ENCODE measurements at regions not wholly inside any gene's neighbourhood (a gene's known extent, or its start where the extent isn't known, plus 50 kb on each side); places are given as distances from the start of the nearest gene placed in this dataset.

DNA sequence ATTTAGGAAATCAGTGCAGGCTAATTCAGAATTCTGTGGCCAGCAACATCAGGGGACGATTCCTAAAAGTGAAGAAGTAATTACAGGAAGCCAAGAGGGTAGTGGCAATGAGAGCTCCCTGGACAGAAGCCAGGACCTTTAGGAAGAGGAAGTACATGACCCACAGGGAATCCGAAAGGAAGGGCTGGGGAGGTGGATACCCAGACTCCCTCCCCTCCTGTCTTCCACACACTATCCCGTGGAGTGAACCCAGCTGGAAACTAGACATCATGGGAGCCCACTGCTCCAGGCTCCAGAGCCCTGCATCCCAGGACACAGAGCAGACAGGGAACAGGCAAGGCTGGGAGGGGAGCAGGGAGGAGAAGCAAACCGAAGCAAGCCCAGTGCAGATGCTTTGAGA, 83.0 kb downstream of the SNX5 start:
- intact Hi-C loops (cut with DNase I): loop anchor here in 1 of 4 donors (5.0 kb wide), 1 partner anchor 208 kb away; no protein-coding TSS in a partner anchor
- peaks cover 3% of the 10 kb centered on the region for H3K4me1 ChIP-seq (ENCODE audit: insufficient read depth)
- no peak overlapping the region for H3K27ac ChIP-seq
- WGBS, 3 donors: 10 to 19% (median 14%) methylated on average over 4 of the region's 4 CpGs
- no peaks in the 10 kb centered on the region for H3K36me3 ChIP-seq
- H3K4me3 ChIP-seq: no peak overlapping the region
- TF ChIP-seq, protein P1, sequence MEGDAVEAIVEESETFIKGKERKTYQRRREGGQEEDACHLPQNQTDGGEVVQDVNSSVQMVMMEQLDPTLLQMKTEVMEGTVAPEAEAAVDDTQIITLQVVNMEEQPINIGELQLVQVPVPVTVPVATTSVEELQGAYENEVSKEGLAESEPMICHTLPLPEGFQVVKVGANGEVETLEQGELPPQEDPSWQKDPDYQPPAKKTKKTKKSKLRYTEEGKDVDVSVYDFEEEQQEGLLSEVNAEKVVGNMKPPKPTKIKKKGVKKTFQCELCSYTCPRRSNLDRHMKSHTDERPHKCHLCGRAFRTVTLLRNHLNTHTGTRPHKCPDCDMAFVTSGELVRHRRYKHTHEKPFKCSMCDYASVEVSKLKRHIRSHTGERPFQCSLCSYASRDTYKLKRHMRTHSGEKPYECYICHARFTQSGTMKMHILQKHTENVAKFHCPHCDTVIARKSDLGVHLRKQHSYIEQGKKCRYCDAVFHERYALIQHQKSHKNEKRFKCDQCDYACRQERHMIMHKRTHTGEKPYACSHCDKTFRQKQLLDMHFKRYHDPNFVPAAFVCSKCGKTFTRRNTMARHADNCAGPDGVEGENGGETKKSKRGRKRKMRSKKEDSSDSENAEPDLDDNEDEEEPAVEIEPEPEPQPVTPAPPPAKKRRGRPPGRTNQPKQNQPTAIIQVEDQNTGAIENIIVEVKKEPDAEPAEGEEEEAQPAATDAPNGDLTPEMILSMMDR (IDR thresholded peaks at IDR 0.05): no peak
- TF ChIP-seq POLR2A (IDR thresholded peaks at IDR 0.05) (no peak), EP300 (IDR thresholded peaks at IDR 0.05) (no peak)
- no peaks in the 10 kb centered on the region for H3K27me3 ChIP-seq
- no peak for DNase-seq
- H3K9me3 ChIP-seq: no peaks in the 10 kb centered on the region

- TF ChIP-seq, protein P1 (IDR thresholded peaks at IDR 0.05): no peak
- no peak for TF ChIP-seq EP300 (IDR thresholded peaks at IDR 0.05)
- no peak for TF ChIP-seq POLR2A (IDR thresholded peaks at IDR 0.05)
- H3K27ac ChIP-seq: no peak overlapping the region
- DNase-seq: no peak
- no peaks in the 10 kb centered on the region for H3K36me3 ChIP-seq
- 58 to 76% (median 59%) methylated on average over 3 of the region's 3 CpGs for whole genome bisulfite sequencing, 3 donors
- no peaks in the 10 kb centered on the region for H3K9me3 ChIP-seq
- H3K4me1 ChIP-seq (ENCODE audit: insufficient read depth): peaks cover 3% of the 10 kb centered on the region
- no peak overlapping the region for H3K4me3 ChIP-seq
- H3K27me3 ChIP-seq: no peaks in the 10 kb centered on the region
- intact Hi-C loops (cut with DNase I): loop anchor here in 1 of 4 donors (5.0 kb wide), 1 partner anchor 208 kb away; no protein-coding TSS in a partner anchor
Measured at GRCh38 chr20:17885076-17885475, 83.5 kb downstream of the SNX5 start.

DNA sequence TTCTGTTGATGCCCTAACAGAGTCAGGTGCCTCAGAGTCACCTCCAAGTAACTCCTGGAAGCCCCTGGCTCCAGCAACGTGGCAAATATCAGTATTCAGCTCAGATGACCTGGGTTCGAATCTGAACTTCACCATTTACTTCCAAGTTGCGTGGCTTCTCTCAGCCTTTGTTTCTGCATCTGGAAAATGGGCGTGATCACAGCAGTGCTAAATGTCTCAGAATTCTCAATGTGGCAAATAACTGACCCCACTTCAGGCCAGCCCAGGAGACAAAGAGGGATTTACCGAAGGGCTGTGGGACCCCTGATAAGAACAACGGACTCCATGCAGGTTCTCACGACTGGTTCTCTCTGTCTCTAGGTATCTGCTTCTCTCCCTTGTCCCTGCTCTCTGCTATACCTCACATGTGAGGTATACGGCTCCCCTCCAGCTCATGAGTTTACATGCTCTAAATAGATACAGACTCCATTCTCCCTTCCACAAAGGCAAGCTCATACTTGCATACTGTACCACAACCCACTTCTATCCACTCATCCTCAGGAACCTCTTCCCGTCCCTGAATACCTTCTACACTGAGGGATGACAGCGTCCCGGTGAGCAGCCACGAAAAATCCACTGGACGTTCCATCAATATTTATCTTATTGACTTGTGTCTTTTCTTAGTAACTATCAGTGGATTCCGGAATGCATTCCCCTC, 84.1 kb downstream of the SNX5 start:
- Histone ChIP-seq H3K27ac (no peak overlapping the region), H3K27me3 (no peaks in the 10 kb centered on the region), H3K36me3 (no peaks in the 10 kb centered on the region), H3K9me3 (no peaks in the 10 kb centered on the region), H3K4me3 (no peak overlapping the region), H3K4me1 (ENCODE audit: insufficient read depth) (peaks cover 3% of the 10 kb centered on the region)
- intact Hi-C loops (cut with DNase I): loop anchor here in 1 of 4 donors (5.0 kb wide), 1 partner anchor 207 kb away; no protein-coding TSS in a partner anchor
- WGBS, 3 donors: 84 to 89% (median 86%) methylated on average over 14 of the region's 14 CpGs
- no peak for TF ChIP-seq POLR2A (IDR thresholded peaks at IDR 0.05)
- TF ChIP-seq EP300 (IDR thresholded peaks at IDR 0.05): no peak
- TF ChIP-seq, protein P1 (IDR thresholded peaks at IDR 0.05): no peak
- DNase-seq: no peak

- TF ChIP-seq POLR2A (IDR thresholded peaks at IDR 0.05): no peak
- TF ChIP-seq, protein P1 (IDR thresholded peaks at IDR 0.05): no peak
- no peak for TF ChIP-seq EP300 (IDR thresholded peaks at IDR 0.05)
- no peak for DNase-seq
- H3K27ac ChIP-seq: no peak overlapping the region
- intact Hi-C loops (cut with DNase I): no loop called here
- H3K4me1 ChIP-seq (ENCODE audit: insufficient read depth): peaks cover 3% of the 10 kb centered on the region
- no peaks in the 10 kb centered on the region for H3K27me3 ChIP-seq
- no peaks in the 10 kb centered on the region for H3K9me3 ChIP-seq
- H3K36me3 ChIP-seq: no peaks in the 10 kb centered on the region
- no peak overlapping the region for H3K4me3 ChIP-seq
- WGBS, 3 donors: 52 to 57% (median 52%) methylated on average over 8 of the region's 8 CpGs
Measured at GRCh38 chr20:17883592-17884306, 84.8 kb downstream of the SNX5 start.
